Right renal cortex interstitium (tissue), 3 donors: ENCODE measurements at regions not wholly inside any gene's neighbourhood (a gene's known extent, or its start where the extent isn't known, plus 50 kb on each side); places are given as distances from the start of the nearest gene placed in this dataset.
"Not testable (repeated sequence)": the region's sequence is repeated elsewhere in the genome, so short reads cannot be mapped to it uniquely, and the experiment has no call there.

Experiments
- DNase-seq, 3 donors: peaks; one replicate each; pipeline ENCODE4 v3.0.0-alpha.2; 2013; ENCODE audit warnings: low read depth in 3 of 3, low spot score in 2 of 3

- no peak for DNase-seq
These were observed 1110.6 kb downstream of the SORCS3 start for GRCh38 chr10:105751688-105752087.

- DNase-seq = peak in 1 of 3 donors; percentile 10
These were observed 1104.6 kb downstream of the SORCS3 start for GRCh38 chr10:105745596-105746148.

GRCh38 chr10:105743343-105744056 lies 1102.4 kb downstream of the SORCS3 start:
- no peak for DNase-seq

GRCh38 chr10:105742923-105743322 lies 1101.8 kb downstream of the SORCS3 start:
- no peak for DNase-seq

GRCh38 chr10:105742184-105742583 lies 1101.1 kb downstream of the SORCS3 start:
- no peak for DNase-seq

GRCh38 chr10:105734479-105734878 lies 1093.4 kb downstream of the SORCS3 start:
- DNase-seq = no peak

- DNase-seq = no peak
These were observed 1092.8 kb downstream of the SORCS3 start for GRCh38 chr10:105733924-105734323.

- DNase-seq = no peak
These were observed 1088.3 kb downstream of the SORCS3 start for GRCh38 chr10:105729428-105729827.

GRCh38 chr10:105727586-105727985 lies 1086.5 kb downstream of the SORCS3 start:
- DNase-seq = not testable (repeated sequence)

- DNase-seq = no peak
These were observed 1086.0 kb downstream of the SORCS3 start for GRCh38 chr10:105727131-105727530.

- DNase-seq = no peak
These were observed 1085.1 kb downstream of the SORCS3 start for GRCh38 chr10:105726149-105726548.

GRCh38 chr10:105725007-105725406 lies 1083.9 kb downstream of the SORCS3 start:
- DNase-seq = no peak

- no peak for DNase-seq
These were observed 1077.3 kb downstream of the SORCS3 start for GRCh38 chr10:105718207-105718995.

GRCh38 chr10:105714728-105715127 lies 1073.6 kb downstream of the SORCS3 start:
- no peak for DNase-seq

GRCh38 chr10:105707603-105708002 lies 1066.5 kb downstream of the SORCS3 start:
- DNase-seq = no peak

- no peak for DNase-seq
These were observed 1065.4 kb downstream of the SORCS3 start for GRCh38 chr10:105706281-105707026.

- DNase-seq = no peak
These were observed 1061.1 kb downstream of the SORCS3 start for GRCh38 chr10:105702211-105702610.

- no peak for DNase-seq
These were observed 1059.1 kb downstream of the SORCS3 start for GRCh38 chr10:105700218-105700617.

GRCh38 chr10:105699504-105699903 lies 1058.4 kb downstream of the SORCS3 start:
- no peak for DNase-seq

GRCh38 chr10:105698592-105698991 lies 1057.5 kb downstream of the SORCS3 start:
- no peak for DNase-seq

- no peak for DNase-seq
These were observed 1056.2 kb downstream of the SORCS3 start for GRCh38 chr10:105697290-105697780.
